Psoas muscle (tissue), 7 donors: ENCODE measurements at regions not wholly inside any gene's neighbourhood (a gene's known extent, or its start where the extent isn't known, plus 50 kb on each side); places are given as distances from the start of the nearest gene placed in this dataset.

Experiments
- ATAC-seq, 4 donors: fragments of 200-7000 bp; cut with Tn5 transposase; one replicate each; pipeline ENCODE4 v1.9.1; 2020; ENCODE audit warnings: moderate library complexity in 3 of 4, mild to moderate bottlenecking in 2 of 4
- DNase-seq, 2 donors: peaks; one replicate each; pipeline ENCODE4 v3.0.0-alpha.2; 2020
- H3K27ac ChIP-seq: fragments of 200-600 bp; one replicate; pipeline ENCODE4 v1.8.0; 2022
- H3K27me3 ChIP-seq, 3 donors: fragments of 200-600 bp in 1 of 3; one replicate each; pipeline versions ENCODE4 v1.6.1 to v1.8.0; 2013 to 2022; ENCODE audit warnings: low read length in 2 of 3, mild to moderate bottlenecking in 2 of 3, moderate library complexity in 1 of 3; ENCODE audit not compliant: insufficient read depth in 3 of 3
- H3K36me3 ChIP-seq, 2 donors: fragments of 200-600 bp in 1 of 2; one replicate each; pipeline versions ENCODE4 v1.6.1 to v1.8.0; 2013 to 2022; ENCODE audit warnings: low read depth in 1 of 2, mild to moderate bottlenecking in 1 of 2, moderate library complexity in 1 of 2; ENCODE audit not compliant: insufficient read depth in 1 of 2
- H3K4me1 ChIP-seq: fragments of 200-600 bp; one replicate; pipeline ENCODE4 v1.8.0; 2022
- H3K4me3 ChIP-seq: fragments of 200-600 bp; one replicate; pipeline ENCODE4 v1.8.0; 2022; ENCODE audit warnings: mild to moderate bottlenecking
- H3K9me3 ChIP-seq: fragments of 200-600 bp; one replicate; pipeline ENCODE4 v1.8.0; 2022
- WGBS, 3 donors: extraction: QIAGEN DNeasy Blood & Tissue Kit; methylation state at CpG; one replicate each; pipeline versions ENCODE4 v1.1.6 to v1.1.7; 2013; 5-methylcytosine and 5-hydroxymethylcytosine counted together
- intact Hi-C, 2 donors: fragments of 100-400 bp; cut with DNase I; formaldehyde crosslinking; loops; one replicate each; pipeline versions ENCODE4 v1.11.0 to v1.14.2; 2022
- TF ChIP-seq, protein P1 (sequence below): fragments of 200-600 bp; IDR thresholded peaks from one replicate; pipeline ENCODE4 v1.8.0; 2022; ENCODE audit warnings: antibody characterized with exemption
- donor health status: healthy with polysubstance abuse.
- donor health status: DM: no; HTN: no; CAD: no; lungs with moderate emphysema.
- donor health status: Bipolar disorder and iron deficiency.
- donor health status: healthy.
- donor health status: DM: yes; HTN: yes; CAD: no.
- donor health status: DM: no; HTN: no; CAD: no.
- donor health status: DM: yes; HTN: yes; CAD: no.

GRCh38 chr5:143533475-143533874 lies 130.0 kb upstream of the NR3C1 start:
- Histone ChIP-seq H3K36me3 (no peaks in the 10 kb centered on the region), H3K4me3 (no peak overlapping the region), H3K9me3 (no peaks in the 10 kb centered on the region), H3K4me1 (peaks cover 3% of the 10 kb centered on the region), H3K27me3 (no peaks in the 10 kb centered on the region), H3K27ac (no peak overlapping the region)
- ATAC-seq (no peak), DNase-seq (no peak)
- TF ChIP-seq, protein P1, sequence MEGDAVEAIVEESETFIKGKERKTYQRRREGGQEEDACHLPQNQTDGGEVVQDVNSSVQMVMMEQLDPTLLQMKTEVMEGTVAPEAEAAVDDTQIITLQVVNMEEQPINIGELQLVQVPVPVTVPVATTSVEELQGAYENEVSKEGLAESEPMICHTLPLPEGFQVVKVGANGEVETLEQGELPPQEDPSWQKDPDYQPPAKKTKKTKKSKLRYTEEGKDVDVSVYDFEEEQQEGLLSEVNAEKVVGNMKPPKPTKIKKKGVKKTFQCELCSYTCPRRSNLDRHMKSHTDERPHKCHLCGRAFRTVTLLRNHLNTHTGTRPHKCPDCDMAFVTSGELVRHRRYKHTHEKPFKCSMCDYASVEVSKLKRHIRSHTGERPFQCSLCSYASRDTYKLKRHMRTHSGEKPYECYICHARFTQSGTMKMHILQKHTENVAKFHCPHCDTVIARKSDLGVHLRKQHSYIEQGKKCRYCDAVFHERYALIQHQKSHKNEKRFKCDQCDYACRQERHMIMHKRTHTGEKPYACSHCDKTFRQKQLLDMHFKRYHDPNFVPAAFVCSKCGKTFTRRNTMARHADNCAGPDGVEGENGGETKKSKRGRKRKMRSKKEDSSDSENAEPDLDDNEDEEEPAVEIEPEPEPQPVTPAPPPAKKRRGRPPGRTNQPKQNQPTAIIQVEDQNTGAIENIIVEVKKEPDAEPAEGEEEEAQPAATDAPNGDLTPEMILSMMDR, result no peak
- intact Hi-C loops, result no loop called here
- 84 to 92% (median 84%) methylated on average over 3 of the region's 3 CpGs for WGBS, 3 donors

DNA sequence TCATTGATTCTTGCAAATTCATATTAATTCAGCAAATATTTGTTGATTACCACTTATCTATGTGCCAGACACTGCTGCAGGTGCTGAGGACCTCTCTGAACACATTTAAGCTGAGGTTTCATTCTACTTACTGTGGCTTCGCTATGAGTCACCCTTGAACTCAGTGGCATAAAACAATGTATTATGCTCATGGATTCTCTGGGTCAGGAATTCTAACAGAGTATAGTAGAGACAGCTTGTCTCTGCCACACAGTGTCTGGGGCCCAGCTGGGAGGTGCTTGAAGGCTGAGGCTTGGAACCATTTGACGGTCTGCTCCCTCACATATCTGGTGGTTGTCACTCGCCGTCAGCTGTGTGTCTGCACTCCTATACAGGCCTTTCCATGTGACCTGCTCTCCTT lies 124.3 kb upstream of the NR3C1 start:
- TF ChIP-seq, protein P1, result no peak
- H3K4me1 ChIP-seq, result no peaks in the 10 kb centered on the region
- H3K27me3 ChIP-seq, result no peaks in the 10 kb centered on the region
- intact Hi-C loops, result no loop called here
- DNase-seq (no peak), ATAC-seq (no peak)
- H3K27ac ChIP-seq, result no peak overlapping the region
- H3K9me3 ChIP-seq, result no peaks in the 10 kb centered on the region
- WGBS, 3 donors, result 95 to 100% (median 97%) methylated on average over 4 of the region's 4 CpGs
- H3K36me3 ChIP-seq, result no peaks in the 10 kb centered on the region
- no peak overlapping the region for H3K4me3 ChIP-seq

GRCh38 chr5:143525176-143525575 lies 121.7 kb upstream of the NR3C1 start:
- intact Hi-C loops, result no loop called here
- DNase-seq (no peak), ATAC-seq (no peak)
- Histone ChIP-seq H3K9me3 (no peaks in the 10 kb centered on the region), H3K36me3 (no peaks in the 10 kb centered on the region), H3K27ac (no peak overlapping the region), H3K4me1 (no peaks in the 10 kb centered on the region), H3K4me3 (no peak overlapping the region), H3K27me3 (no peaks in the 10 kb centered on the region)
- 80 to 85% (median 81%) methylated on average over 1 of the region's 1 CpG for WGBS, 3 donors
- TF ChIP-seq, protein P1, result no peak

GRCh38 chr5:143524338-143524945 lies 121.0 kb upstream of the NR3C1 start:
- TF ChIP-seq, protein P1, result no peak
- no peak for DNase-seq
- ATAC-seq, result no peak
- Histone ChIP-seq H3K27me3 (no peaks in the 10 kb centered on the region), H3K36me3 (no peaks in the 10 kb centered on the region), H3K9me3 (no peaks in the 10 kb centered on the region), H3K4me3 (no peak overlapping the region), H3K4me1 (no peaks in the 10 kb centered on the region), H3K27ac (no peak overlapping the region)
- 94 to 99% (median 94%) methylated on average over 2 of the region's 2 CpGs for WGBS, 3 donors
- intact Hi-C loops, result no loop called here

GRCh38 chr5:143521846-143522400 lies 118.4 kb upstream of the NR3C1 start:
- DNase-seq (no peak), ATAC-seq (no peak)
- no peak overlapping the region for H3K27ac ChIP-seq
- intact Hi-C loops, result no loop called here
- TF ChIP-seq, protein P1, result no peak
- H3K36me3 ChIP-seq, result no peaks in the 10 kb centered on the region
- H3K27me3 ChIP-seq, result no peaks in the 10 kb centered on the region
- H3K4me1 ChIP-seq, result no peaks in the 10 kb centered on the region
- H3K9me3 ChIP-seq, result no peaks in the 10 kb centered on the region
- H3K4me3 ChIP-seq, result no peak overlapping the region
- WGBS, 3 donors, result 52 to 78% (median 60%) methylated on average over 4 of the region's 4 CpGs
